Skeletal muscle tissue (tissue), 3 donors: ENCODE measurements at regions not wholly inside any gene's neighbourhood (a gene's known extent, or its start where the extent isn't known, plus 50 kb on each side); places are given as distances from the start of the nearest gene placed in this dataset.
"Not testable (repeated sequence)": the region's sequence is repeated elsewhere in the genome, so short reads cannot be mapped to it uniquely, and the experiment has no call there.

Experiments used
- H3K27ac ChIP-seq: one replicate; pipeline ENCODE4 v1.7.0; 2013; ENCODE audit warnings: mild to moderate bottlenecking, low read depth, low read length, inconsistent platforms
- H3K27me3 ChIP-seq, 3 donors: one replicate each; pipeline ENCODE4 v1.7.0; 2013; ENCODE audit warnings: low read length in 3 of 3; ENCODE audit not compliant: control insufficient read depth in 3 of 3, insufficient read depth in 3 of 3
- H3K36me3 ChIP-seq, 3 donors: one replicate each; pipeline ENCODE4 v1.7.0; 2013; ENCODE audit warnings: low read length in 3 of 3; ENCODE audit not compliant: control insufficient read depth in 3 of 3, insufficient read depth in 3 of 3
- H3K4me1 ChIP-seq, 3 donors: one replicate each; pipeline ENCODE4 v1.7.0; 2013; ENCODE audit warnings: low read length in 3 of 3, mild to moderate bottlenecking in 3 of 3; ENCODE audit not compliant: control insufficient read depth in 3 of 3, insufficient read depth in 3 of 3
- H3K4me3 ChIP-seq, 3 donors: one replicate each; pipeline ENCODE4 v1.7.0; 2013; ENCODE audit warnings: low read length in 3 of 3
- H3K9ac ChIP-seq, 3 donors: one replicate each; pipeline ENCODE4 v1.7.0; 2013; ENCODE audit warnings: low read length in 3 of 3, mild to moderate bottlenecking in 3 of 3, moderate library complexity in 2 of 3, low read depth in 1 of 3
- H3K9me3 ChIP-seq, 3 donors: one replicate each; pipeline ENCODE4 v1.7.0; 2013; ENCODE audit warnings: low read length in 3 of 3; ENCODE audit not compliant: control insufficient read depth in 3 of 3
- donor health status: Osteomylitis.

- not testable (repeated sequence) for H3K27ac ChIP-seq, H3K4me1 ChIP-seq, H3K36me3 ChIP-seq, H3K9ac ChIP-seq, H3K4me3 ChIP-seq, H3K9me3 ChIP-seq, H3K27me3 ChIP-seq
Measured at GRCh38 chr16:17906626-17907025, 429.9 kb downstream of the NPIPA8 start.

- no peak overlapping the region for H3K4me3 ChIP-seq
- H3K9ac ChIP-seq = no peak overlapping the region
- peaks cover 0 to 2% (median 0%) of the 10 kb centered on the region in 3 donors for H3K27me3 ChIP-seq
- H3K36me3 ChIP-seq = no peaks in the 10 kb centered on the region
- no peaks in the 10 kb centered on the region for H3K4me1 ChIP-seq
- no peaks in the 10 kb centered on the region for H3K9me3 ChIP-seq
- no peak overlapping the region for H3K27ac ChIP-seq
Measured at GRCh38 chr16:17901309-17901708, 430.5 kb upstream of the XYLT1 start.

DNA sequence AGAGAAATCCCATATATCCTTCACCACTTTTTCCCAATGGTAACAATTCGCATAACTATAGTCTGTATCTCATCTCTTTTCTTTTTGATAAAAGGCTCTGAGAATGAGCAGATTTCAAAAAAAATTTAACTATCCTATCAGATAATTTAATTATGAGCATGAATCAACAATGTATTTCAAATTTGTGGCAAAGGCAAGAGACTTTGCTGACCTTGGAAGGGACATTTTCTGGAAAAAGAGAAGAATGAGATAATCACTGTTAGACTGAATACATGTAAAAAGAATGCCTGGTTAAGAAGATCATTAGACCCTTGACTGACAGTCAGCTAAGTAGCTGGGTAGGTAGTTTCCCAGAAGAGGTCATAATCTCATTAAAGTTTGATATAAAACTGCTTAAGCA is 428.4 kb upstream of the XYLT1 start:
- H3K4me3 ChIP-seq = no peak overlapping the region
- no peaks in the 10 kb centered on the region for H3K4me1 ChIP-seq
- H3K9me3 ChIP-seq = no peaks in the 10 kb centered on the region
- no peak overlapping the region for H3K9ac ChIP-seq
- no peak overlapping the region for H3K27ac ChIP-seq
- H3K36me3 ChIP-seq = no peaks in the 10 kb centered on the region
- H3K27me3 ChIP-seq = peaks cover 0 to 2% (median 0%) of the 10 kb centered on the region in 3 donors

- Histone ChIP-seq H3K27me3 (no peaks in the 10 kb centered on the region), H3K4me1 (peaks cover 0 to 3% (median 0%) of the 10 kb centered on the region in 3 donors), H3K27ac (no peak overlapping the region), H3K4me3 (no peak overlapping the region), H3K9ac (no peak overlapping the region), H3K9me3 (no peaks in the 10 kb centered on the region), H3K36me3 (no peaks in the 10 kb centered on the region)
Measured at GRCh38 chr16:17887963-17888362, 417.2 kb upstream of the XYLT1 start.

- Histone ChIP-seq H3K27ac (no peak overlapping the region), H3K9me3 (no peaks in the 10 kb centered on the region), H3K36me3 (no peaks in the 10 kb centered on the region), H3K4me3 (no peak overlapping the region), H3K4me1 (peaks cover 0 to 3% (median 0%) of the 10 kb centered on the region in 3 donors), H3K27me3 (no peaks in the 10 kb centered on the region), H3K9ac (no peak overlapping the region)
Measured at GRCh38 chr16:17885659-17886207, 415.0 kb upstream of the XYLT1 start.

GRCh38 chr16:17877821-17878360 is 407.1 kb upstream of the XYLT1 start:
- H3K27me3 ChIP-seq = no peaks in the 10 kb centered on the region
- H3K4me3 ChIP-seq = no peak overlapping the region
- H3K36me3 ChIP-seq = no peaks in the 10 kb centered on the region
- no peak overlapping the region for H3K27ac ChIP-seq
- no peak overlapping the region for H3K9ac ChIP-seq
- no peaks in the 10 kb centered on the region for H3K4me1 ChIP-seq
- H3K9me3 ChIP-seq = no peaks in the 10 kb centered on the region

GRCh38 chr16:17866996-17867395 is 396.2 kb upstream of the XYLT1 start:
- Histone ChIP-seq H3K4me1 (no peaks in the 10 kb centered on the region), H3K27ac (no peak overlapping the region), H3K9me3 (no peaks in the 10 kb centered on the region), H3K4me3 (no peak overlapping the region), H3K36me3 (no peaks in the 10 kb centered on the region), H3K9ac (no peak overlapping the region), H3K27me3 (no peaks in the 10 kb centered on the region)

GRCh38 chr16:17861981-17862479 is 391.3 kb upstream of the XYLT1 start:
- no peaks in the 10 kb centered on the region for H3K4me1 ChIP-seq
- H3K27me3 ChIP-seq = no peaks in the 10 kb centered on the region
- H3K27ac ChIP-seq = no peak overlapping the region

DNA sequence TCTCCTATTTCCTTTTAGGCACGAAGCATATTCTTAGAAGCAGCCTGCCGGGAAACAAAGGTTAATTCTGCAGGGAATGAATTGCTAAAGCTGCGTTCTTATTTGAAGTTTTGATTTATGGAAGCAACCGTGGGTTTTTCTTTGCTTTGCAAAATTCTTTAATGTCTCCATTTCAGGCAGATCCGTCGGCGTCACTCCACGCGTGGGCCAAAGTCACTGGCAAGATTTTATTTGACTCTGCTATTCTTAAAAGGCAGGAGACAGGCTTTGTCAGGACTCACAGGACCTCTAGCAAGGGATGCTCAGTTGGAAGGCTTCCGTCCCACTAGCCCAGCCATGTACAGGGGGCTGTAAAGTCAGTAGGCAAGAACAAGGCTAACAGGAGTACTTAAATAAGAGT is 387.3 kb upstream of the XYLT1 start:
- Histone ChIP-seq H3K9me3 (no peaks in the 10 kb centered on the region), H3K36me3 (no peaks in the 10 kb centered on the region), H3K9ac (no peak overlapping the region), H3K4me1 (no peaks in the 10 kb centered on the region), H3K27me3 (no peaks in the 10 kb centered on the region), H3K4me3 (no peak overlapping the region), H3K27ac (no peak overlapping the region)

More at GRCh38 chr16:17861981-17862479, 391.3 kb upstream of the XYLT1 start:
- no peak overlapping the region for H3K4me3 ChIP-seq
- no peaks in the 10 kb centered on the region for H3K36me3 ChIP-seq
- H3K9me3 ChIP-seq = no peaks in the 10 kb centered on the region
- H3K9ac ChIP-seq = no peak overlapping the region

DNA sequence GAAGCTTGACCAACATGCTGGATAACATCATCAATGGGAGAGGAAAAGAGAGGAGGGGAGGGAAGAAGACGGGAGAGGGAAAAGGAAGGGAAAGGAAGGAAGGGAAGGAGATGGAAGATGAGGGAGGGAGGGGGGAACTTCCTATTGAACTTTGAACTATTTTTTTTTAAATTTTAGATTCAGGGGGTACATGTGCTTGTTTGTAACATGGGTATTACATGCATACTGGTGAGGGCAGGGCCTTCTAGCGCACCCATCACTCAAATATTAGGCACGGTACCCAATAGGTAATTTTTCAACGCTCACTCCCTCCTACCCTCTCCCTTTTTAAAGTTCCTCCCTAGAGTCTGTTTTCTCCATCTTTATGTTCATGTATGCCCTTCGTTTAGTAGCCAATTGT is 383.2 kb upstream of the XYLT1 start:
- no peak overlapping the region for H3K9ac ChIP-seq
- no peaks in the 10 kb centered on the region for H3K4me1 ChIP-seq
- H3K36me3 ChIP-seq = no peaks in the 10 kb centered on the region
- H3K27ac ChIP-seq = no peak overlapping the region
- no peak overlapping the region for H3K4me3 ChIP-seq
- H3K27me3 ChIP-seq = peaks cover 0 to 4% (median 0%) of the 10 kb centered on the region in 3 donors
- no peaks in the 10 kb centered on the region for H3K9me3 ChIP-seq
